MM.1S (cell line): ENCODE measurements at regions not wholly inside any gene's neighbourhood (a gene's known extent, or its start where the extent isn't known, plus 50 kb on each side); places are given as distances from the start of the nearest gene placed in this dataset.

Experiments
- CTCF ChIP-seq: fragments of 300-600 bp; sonication (generic); IDR thresholded peaks from 2 replicates; pipeline ENCODE4 v1.5.1; 2016; ENCODE audit warnings: antibody characterized with exemption, low read length, mixed read lengths
- EZH2phosphoT487 ChIP-seq: fragments of 300-600 bp; sonication (generic); IDR thresholded peaks from 2 replicates; pipeline ENCODE4 v1.6.1; 2018; ENCODE audit warnings: antibody characterized with exemption, low read length

GRCh38 chr10:129023082-129023481 is 444.0 kb upstream of the MGMT start:
- TF ChIP-seq CTCF, result no peak
- TF ChIP-seq EZH2phosphoT487, result no peak
